ENCODE measurements at regions not wholly inside any gene's neighbourhood (a gene's known extent, or its start where the extent isn't known, plus 50 kb on each side); places are given as distances from the start of the nearest gene placed in this dataset.
A peak's percentile ranks its signal among the peaks of the same experiment; 100 is the strongest.
"Not testable (repeated sequence)": the region's sequence is repeated elsewhere in the genome, so short reads cannot be mapped to it uniquely, and the experiment has no call there.

DNA sequence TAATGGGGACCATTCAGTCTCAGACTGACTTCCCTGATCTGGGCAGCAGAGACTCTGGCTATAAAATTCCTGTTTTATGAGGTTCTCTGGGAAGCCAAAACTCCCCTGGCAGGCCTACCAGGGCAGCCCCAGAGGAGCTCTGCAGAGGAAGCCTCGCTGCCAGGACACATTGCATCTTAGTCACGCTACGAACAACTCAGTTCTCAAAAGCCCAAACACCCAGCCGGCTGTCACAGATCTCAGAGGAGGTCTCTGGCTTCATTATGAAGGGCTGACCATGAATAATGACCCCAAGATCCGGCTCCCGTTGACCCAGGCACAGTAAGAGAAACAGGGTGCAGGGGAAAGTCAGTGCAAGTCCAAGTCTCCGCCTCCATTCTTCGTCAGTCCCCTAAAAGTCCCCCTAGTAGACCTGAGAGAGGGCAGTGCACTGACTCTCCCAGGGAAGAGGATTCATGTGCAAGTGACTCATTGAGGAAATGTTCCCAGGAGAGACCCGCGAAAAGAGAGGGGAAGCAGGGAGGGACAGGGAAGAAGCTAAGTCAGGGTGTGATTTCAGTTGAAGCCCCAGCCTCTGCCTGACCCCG lies 212.3 kb downstream of the CYP26B1 start:
- peak; percentile 3 for DNase-seq

DNA sequence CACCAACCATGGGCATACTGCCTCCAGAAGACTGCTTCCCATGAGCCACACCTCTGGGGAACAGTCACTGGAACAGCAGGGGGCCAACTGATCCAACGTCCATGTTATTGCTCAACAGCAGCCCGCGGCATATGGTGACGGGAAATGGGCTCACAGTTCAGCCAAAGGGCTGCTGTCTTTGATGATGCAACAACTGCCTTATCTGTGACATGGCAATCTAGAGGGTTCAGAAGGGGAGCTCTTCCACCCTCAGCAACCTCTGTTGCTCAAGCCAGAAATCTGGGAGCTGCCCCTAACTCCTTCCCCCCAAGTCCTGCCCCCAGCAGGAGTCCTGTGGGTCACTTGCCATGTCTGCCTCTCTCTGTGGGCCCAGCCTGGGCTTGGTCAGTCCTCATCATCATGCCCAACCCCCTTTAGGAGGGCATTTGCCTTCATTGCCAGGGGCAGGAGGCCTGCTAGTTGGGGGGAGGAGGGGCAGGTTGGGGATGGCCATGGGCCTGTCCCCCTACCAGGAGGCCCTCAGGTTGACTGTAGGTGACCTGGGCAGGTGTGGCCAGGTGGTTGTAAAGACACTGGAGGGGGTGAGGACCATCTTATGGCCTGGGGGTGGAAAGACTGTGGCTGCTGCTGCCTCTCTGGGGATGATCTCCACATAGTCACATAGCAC lies 212.9 kb downstream of the CYP26B1 start:
- peak; percentile 7 for DNase-seq

DNA sequence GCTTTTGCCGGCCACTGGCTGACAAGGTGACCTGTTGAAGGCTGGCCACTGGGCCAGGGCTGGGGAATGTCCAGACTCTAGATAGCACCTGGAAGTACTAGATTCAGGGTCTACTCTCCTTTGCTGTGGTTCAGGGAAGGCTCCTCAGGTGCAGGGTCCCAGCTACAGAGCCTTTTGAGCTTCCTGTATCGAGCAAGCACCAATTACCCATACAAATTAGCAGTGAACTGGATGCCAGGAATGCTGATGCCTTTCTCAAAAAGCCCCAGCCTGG lies 213.4 kb downstream of the CYP26B1 start:
- DNase-seq, result peak; percentile 2

DNA sequence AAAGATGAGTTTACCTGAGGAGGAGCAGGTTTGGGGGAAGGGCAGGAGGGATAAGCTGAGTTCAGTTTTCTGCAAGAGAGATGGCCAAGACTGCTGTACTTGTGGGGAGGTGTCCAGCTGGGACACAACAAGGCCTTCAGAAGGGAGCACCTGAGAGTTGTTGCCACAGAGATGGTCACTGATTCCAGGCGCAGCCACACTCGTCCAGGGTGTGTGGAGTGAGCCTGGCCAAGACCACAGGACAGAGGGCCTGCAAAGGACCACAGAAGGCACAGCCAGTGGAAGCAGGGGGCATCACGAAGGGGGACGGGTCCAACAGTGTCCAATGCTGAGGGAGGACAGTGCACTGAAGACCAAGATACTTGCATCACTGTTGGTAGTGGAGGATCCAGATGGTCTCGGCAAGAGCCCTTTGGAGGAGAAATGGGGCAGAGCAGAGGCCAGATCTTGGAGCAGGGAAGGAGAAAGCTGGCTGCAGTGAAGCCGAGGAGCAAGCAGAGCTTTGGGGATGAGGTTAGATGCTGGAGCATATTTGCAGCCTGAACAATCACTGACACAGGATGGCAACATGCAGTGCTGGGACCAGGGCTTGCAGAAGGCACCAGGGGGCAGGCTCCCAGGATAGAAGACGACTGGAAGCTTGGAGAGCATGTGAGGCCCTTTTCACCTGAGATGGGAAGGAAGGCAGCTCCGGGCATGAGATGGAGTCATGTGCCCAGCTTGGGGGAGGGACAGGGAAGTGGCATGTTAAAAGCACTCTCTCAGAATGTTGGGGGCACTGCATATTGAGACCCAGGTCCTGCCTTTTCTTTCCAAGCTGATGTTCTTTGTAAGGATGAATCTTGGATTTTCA lies 214.0 kb downstream of the CYP26B1 start:
- peak; percentile 18 for DNase-seq

DNA sequence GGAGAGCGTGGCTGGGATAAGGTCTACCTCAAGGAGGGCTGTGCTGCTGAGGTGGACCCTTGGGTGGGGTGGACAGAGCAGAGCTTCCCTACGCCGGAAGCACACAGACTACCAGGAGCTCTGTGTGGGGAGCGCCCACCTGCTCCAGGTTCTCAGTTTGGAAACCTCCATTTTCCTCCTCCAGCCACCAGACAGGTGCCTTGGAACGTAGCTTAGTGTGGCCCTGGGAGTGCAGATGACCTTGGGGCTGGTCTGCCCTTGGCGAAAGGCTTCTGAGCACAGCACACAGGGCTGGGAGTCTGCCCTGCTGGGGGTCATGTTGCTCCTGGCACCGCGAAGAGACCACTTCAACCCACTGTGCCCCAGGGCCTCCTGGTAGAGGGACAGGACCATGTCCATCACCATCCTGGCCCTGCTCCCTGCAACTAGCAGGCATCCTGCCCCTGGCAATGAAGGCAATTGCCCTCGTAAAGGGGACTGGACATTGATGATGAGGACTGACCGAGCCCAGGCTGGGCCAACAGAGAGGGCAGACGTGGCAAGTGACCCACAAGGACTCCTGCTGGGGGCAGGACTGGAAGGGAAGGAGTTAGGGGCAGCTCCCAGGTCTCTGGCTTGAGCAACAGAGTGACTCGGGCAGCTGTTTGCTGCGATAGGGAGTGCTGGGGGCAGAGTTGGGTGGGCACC lies 214.7 kb downstream of the CYP26B1 start:
- peak; percentile 10 for DNase-seq

DNA sequence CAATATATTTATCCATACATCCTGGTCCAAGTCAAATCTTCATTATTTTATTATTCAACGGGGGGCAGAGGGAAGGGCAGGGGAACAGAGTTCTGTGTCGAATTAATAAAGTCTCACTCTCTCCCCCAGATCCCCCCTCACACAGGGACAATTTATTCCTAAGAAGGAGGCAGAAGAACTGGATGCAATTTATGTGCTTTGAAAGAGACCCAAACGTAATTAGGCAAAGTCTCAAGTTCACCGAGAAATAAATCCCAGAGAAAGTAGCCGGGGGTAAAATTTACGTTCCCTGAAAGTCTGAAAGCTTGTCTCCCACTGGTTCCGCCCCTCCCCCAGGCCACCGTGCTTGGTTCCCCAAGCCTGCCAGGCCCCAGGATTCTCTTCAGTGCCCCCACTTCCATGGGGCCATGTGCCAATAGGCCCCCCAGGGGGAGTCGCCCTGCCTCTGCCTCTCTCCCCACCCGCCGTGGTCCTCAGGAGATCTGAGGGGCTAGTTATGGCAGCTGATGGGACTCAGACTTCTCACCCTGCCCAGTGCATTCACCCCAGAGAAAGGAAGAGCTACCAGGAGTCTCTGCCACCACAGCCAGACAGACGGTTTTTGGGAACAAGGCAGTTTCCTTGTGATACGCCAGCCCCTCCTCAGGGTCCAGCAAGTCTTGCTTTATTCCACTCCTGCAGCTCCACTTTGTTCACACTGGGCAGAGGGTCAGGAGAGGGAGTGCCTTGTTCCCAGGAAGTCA lies 215.5 kb downstream of the CYP26B1 start:
- peak; percentile 4 for DNase-seq

DNA sequence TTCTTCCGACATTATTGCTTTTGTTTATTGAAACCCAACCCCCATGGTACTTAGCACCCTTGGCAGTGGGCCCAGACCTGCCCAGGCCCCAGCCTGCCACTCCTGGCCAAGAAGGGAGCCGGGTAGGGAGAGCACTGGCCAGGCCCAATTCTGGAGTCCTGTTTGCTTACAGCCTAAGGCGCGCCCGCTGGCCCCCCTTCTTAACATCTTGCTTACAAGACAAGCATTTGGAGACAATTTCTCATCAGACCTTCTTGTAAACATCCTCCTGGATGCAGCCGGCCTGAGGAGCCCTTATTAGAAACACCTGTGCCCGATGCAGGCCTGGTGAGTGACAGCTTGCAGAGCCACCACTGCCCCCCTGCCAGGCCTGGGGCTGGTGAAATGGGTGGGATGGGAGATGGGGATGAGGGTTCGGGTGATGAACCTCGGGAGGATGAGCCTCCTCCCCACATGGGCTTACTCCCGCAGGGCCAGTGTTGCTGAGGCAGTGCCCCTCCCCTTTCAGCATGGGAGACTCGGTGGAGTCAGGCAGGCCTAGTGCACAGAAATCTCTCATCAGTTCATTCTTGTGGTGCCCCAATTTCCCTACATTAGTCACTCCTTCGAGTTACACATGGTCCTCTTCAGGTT lies 217.5 kb downstream of the CYP26B1 start:
- peak; percentile 11 for DNase-seq

DNA sequence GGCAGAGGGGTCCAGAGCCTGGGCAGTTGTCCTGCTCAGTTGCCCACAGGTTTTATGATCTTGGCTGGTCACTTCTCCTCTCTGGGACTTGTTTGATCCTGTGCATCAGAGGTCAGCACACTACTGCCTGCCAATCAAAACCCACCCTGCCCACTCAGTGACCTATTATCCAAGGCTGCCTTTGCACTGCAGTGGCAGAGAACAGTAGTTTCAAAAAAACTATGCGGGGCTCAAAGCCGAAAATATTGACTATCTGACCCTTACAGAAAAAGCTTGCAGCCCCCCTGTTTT lies 218.2 kb downstream of the CYP26B1 start:
- peak; percentile 3 for DNase-seq

DNA sequence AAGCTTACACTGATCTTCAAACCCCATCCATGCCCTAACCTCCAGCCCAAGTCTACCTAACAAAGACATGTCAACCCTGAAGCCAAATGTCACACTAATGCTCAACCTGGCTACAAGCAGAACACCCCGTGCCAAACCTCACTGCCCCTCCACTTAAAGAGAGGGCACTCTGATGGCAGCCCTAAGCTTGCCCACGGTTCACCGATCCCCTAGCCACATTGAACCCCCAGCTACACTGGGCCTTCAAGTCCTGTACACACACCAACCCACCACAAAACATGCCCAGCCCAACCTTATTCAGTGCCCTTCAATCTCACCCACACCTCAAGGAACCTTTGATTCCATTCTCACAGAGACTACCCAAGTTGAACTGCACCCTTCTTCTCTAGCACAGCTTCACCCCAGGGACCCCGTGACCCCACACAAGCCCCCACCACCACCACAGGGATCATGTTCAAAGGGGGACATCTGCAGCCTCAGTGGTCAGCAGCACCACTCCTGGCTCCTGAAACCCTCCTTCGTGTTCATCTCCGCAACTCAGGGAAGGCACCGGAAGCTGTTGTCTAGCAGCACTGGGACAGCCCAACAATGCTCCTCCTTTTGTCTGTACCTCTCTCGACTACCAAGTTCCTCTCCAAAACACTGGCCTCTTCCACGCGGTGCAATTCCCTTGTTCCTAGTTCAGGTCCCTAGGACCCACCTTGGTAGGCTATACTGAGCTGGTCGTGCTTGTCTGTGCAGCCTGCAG lies 218.8 kb downstream of the CYP26B1 start:
- DNase-seq, result peak; percentile 0

DNA sequence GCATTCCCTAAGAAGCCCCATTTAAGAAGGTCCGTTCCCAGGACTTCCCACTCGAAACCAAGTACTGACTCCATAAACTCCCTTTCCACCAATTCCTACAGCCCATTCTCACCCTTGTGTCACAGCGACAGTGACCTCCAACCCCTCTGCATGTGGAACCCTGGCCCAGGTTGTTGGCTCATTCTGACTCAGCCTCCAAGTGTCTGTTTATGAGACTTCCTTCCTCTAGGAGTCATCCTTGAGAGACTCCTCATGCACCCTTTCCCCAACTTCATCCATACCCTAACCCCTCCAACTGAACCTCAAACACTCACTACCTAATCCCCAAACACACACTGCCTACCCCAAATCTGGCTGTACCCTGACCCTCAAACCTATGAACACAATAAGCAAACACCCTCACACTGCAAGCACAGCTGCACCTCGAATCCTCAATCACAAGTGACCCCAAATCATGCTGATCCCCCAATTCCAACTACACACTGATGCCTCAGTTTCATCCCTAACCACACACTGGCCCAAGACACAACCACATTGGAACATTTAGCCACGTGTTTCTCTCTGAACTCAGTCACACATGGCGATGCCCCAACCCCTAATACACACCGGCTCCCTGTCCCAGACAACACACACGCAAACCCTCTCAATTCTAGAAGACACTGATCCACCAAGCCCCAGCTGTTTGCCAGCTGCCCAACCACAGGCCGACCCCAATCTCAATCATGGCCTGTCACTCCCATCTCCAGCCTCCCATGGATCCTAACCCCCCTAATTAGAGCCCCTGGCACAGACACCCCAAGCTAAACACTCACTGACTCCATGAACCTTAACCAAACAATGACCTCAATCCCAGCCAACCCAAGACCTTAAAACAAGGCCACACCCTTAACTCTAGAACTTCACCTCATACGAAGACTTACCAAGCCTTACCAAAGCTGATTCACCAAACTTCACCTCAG lies 219.6 kb downstream of the CYP26B1 start:
- peak; percentile 12 for DNase-seq

DNA sequence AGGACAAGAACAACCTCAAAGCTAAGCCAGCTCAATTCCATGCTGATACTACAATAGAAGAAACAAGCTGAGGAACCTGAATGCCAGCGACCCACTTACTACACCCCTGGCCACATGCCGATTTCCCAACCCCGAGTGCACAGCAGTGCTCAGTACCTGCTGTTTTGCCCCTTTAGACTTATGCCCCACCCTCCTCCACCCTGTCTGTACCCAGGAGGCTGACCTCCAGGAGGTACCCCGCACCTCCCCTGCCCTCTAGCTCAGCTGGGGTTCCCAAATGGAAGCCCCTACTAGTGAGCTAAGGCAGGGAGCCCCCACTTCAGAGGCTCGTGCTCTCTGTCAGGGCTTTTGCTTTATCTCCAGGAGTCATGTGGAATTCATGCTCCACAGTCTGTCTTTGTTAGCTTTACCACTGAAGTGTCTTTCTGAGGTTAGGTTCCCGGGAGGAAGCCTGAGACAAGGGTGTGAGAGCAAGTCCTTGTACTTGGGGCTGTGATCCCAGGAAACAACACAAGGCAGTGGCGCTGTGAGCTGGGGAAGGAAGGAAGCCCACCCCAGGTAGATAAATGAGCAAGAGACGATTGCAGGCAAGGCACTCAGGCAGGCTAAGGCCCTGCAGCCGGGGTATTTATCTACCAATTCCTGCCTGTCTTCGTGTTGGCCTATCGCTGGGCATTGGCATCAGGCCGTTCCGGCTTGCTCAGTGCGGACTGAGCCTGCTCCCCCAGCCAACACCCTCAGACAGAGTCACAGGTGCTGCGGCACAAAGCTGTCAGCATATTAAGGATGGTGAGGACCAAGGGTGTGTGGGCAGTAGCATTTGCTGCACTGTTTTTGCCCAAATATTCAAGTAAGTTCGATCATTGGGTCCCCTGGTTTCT lies 220.5 kb downstream of the CYP26B1 start:
- peak; percentile 14 for DNase-seq

DNA sequence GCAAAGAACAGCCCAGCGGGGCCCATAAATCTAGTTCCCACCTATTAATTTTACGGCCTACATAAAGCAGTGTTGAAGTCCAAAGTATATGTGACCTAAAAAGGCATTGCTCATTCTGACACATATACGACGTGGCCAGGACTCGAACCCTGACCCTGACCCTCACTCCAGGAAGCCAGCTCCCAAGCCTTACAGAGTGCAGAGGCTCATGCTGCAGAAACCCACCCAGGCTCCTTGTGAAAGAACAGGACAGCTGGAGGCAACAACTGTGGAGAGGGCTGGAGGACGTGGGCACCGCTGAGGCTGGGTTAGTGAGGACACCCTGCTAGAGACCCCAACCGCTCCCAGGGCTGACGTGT lies 221.6 kb downstream of the CYP26B1 start:
- DNase-seq, result no peak

DNA sequence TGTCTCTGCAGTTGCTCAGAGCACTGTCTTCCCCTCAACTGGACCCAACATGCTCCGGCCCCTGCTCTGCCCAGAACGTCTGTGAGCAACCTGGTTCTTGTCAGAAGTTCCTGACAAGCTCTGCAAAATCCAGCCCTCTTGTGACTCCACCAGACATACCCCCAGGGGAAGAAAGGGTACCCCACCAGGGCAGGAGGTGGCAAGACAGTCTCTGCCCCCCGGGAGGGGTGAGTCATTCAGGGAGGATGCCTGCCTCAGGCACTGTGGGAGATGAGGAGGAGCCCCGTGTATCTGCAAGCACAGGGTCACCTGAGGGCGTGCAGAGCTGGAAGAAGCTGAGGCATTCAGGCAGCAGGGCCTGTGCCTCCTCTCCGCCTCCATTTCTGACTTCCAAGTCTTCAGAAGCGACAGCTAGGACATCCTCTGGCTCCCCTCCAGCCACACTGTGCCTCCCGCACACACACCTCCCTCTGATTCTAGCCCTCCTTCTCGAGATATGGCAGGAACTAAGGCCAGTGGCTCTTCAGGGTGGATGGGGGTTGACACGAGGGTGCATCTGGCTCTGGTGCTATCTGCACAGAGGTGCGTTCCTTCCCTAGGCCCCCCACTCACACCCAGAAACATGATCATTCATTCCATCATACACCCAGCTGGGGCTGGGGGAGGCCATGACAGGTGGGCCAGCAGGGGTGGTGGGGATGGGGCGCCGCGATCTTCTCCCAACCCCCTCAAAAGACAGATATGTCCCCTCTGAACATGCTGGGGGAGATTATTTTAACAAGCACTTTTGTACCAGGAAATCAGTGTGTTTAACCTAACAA lies 222.2 kb downstream of the CYP26B1 start:
- DNase-seq, result no peak

DNA sequence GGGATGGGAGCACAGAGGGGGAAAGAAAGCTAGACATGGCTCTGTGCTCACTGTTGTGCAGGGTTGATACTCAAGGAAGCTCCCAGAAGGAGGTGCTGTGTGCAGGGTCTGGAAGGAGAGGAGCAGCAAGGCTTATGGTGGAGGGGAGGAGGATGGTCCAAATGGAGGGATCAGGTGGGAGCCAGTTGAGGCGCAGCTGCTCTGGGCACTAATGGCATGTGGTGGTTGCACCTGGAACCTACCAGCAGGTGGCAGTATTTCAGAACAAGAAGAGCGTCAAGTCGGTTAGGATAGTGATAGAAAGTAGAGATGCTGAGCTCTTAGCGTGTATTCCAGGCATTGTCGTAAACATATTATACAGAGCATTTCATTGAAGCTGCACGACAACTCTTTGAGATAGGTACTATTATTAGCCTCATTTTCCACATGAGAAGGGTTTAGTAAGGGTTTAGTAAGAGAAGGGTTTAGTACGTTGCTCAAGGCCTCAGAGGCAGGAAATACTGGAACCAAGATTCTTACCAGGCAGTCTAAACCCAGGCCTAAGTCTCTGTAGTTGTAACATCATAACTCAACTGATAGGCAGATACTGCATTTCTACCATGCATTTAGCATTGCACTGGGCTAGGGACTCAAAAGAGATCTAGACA lies 223.7 kb downstream of the CYP26B1 start:
- DNase-seq, result peak; percentile 71

DNA sequence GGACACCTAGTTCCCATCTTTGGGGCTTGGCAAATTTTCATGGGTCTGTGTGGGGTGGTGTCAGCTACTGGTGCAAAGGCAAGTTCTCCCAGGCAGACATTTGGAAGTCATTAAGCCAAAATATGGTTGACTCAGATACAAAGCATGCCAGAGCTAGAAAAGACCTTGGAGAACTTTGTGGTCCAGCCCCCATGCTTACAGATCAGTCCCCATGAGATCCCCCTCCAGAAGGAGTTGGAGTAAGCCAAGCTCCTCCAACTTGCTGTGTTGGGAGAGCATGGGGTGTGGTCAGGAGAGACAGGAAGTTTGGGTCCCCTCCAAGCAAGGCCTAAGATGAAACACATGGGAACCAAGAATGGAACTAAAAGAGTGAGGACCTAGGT lies 224.5 kb downstream of the CYP26B1 start:
- no peak for DNase-seq

DNA sequence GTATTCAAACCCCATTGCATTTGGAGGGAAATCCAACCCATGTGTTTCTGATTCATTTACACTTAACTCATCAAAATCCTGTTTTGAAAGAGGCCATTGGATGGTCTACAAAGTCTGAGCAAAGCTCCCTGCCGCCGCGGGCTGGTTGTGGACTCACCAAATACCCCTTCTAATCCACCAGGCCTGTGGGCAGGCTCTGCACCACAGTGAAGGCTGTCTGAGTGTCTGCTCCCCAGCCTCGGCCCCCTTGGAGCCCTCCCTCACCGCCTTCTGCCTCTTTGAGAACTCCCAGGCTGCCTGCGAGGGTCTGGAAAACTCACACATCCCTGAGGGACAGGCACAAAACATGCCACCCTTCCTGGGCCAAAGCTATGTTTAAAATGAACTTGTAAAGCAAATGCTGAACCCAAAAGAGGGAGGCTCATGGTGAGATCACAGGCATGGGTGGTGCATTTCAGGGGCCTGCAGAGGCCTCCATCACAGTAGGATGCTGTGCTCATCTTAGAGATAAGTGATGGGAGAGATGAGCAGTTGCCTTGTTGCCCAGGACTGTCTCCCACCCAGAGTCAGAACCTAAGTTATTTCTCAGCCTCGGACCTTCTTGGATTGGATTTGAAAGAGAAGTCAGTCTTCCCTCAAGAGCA lies 225.0 kb downstream of the CYP26B1 start:
- peak; percentile 11 for DNase-seq

DNA sequence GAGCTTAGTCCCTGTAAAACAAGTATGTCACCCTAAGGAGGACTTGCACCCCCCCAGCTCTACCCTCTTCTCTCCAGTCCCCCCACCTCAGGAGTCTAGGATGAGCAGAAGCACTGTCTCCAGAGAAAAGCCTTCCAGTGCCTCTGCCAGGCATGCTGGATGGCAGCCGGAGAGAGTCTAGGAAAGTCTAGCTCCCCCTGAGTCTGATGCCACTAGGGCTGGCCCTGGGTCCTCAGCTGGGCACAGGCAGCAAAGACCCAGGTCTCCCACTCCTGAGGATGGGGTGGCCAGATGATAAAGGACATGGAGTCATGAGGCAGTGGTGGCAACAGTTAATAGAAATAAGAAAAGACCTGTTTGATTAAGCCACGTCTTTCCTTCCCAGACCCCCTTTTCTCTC lies 225.6 kb downstream of the CYP26B1 start:
- DNase-seq, result no peak

DNA sequence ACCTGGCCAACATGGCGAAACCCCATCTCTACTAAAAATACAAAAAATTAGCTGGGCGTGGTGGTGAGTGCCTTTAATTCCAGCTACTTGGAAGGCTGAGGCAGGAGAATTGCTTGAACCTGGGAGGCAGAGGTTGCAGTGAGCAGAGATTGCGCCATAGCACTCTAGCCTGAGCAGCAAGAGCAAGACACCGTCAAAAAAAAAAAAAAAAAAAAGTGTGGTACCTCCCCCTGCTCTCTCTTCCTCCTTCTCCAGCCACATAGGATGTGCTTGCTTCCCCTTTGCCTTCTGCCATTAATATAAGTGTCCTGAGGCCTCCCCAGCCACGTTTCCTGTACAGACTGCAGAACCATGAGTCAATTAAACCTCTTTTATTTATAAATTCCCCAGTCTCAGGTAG lies 226.8 kb downstream of the CYP26B1 start:
- DNase-seq, result not testable (repeated sequence)

Measured in stimulated activated CD8-positive, alpha-beta memory T cell treated with anti-CD3 and anti-CD28 coated beads, Interleukin-4, amount 100 ng/mL, for 48 hours (primary cell).